HG03066 (cell line): ENCODE measurements at regions not wholly inside any gene's neighbourhood (a gene's known extent, or its start where the extent isn't known, plus 50 kb on each side); places are given as distances from the start of the nearest gene placed in this dataset.
"Not testable (repeated sequence)": the region's sequence is repeated elsewhere in the genome, so short reads cannot be mapped to it uniquely, and the experiment has no call there.

Experiments used
- ATAC-seq: cut with Tn5 transposase; IDR thresholded peaks from one replicate; pipeline ENCODE4 v1.9.1; 2021; ENCODE audit warnings: low read depth; ENCODE audit not compliant: unreplicated experiment

GRCh38 chr16:85514598-85515318 lies 98.4 kb upstream of the GSE1 start:
- ATAC-seq = no peak

- no peak for ATAC-seq
Measured at GRCh38 chr16:85515319-85515745, 97.8 kb upstream of the GSE1 start.

- ATAC-seq = no peak
Measured at GRCh38 chr16:85515830-85516397, 97.2 kb upstream of the GSE1 start.

GRCh38 chr16:85517154-85517553 lies 96.0 kb upstream of the GSE1 start:
- no peak for ATAC-seq

- no peak for ATAC-seq
Measured at GRCh38 chr16:85517563-85518179, 95.5 kb upstream of the GSE1 start.

- no peak for ATAC-seq
Measured at GRCh38 chr16:85518398-85519049, 94.6 kb upstream of the GSE1 start.

GRCh38 chr16:85519050-85519440 lies 94.1 kb upstream of the GSE1 start:
- ATAC-seq = not testable (repeated sequence)

- ATAC-seq = no peak
Measured at GRCh38 chr16:85519540-85520231, 93.4 kb upstream of the GSE1 start.

GRCh38 chr16:85520853-85521521 lies 92.1 kb upstream of the GSE1 start:
- no peak for ATAC-seq

- ATAC-seq = no peak
Measured at GRCh38 chr16:85521552-85522307, 91.4 kb upstream of the GSE1 start.

GRCh38 chr16:85522308-85522841 lies 90.7 kb upstream of the GSE1 start:
- ATAC-seq = no peak

GRCh38 chr16:85522842-85523601 lies 90.1 kb upstream of the GSE1 start:
- no peak for ATAC-seq

- no peak for ATAC-seq
Measured at GRCh38 chr16:85523602-85524364, 89.3 kb upstream of the GSE1 start.

- ATAC-seq = no peak
Measured at GRCh38 chr16:85524365-85524629, 88.8 kb upstream of the GSE1 start.

- no peak for ATAC-seq
Measured at GRCh38 chr16:85524630-85525419, 88.3 kb upstream of the GSE1 start.

GRCh38 chr16:85525420-85526184 lies 87.5 kb upstream of the GSE1 start:
- ATAC-seq = no peak
